Astrocyte (in vitro differentiated cells and primary cell): ENCODE measurements at regions not wholly inside any gene's neighbourhood (a gene's known extent, or its start where the extent isn't known, plus 50 kb on each side); places are given as distances from the start of the nearest gene placed in this dataset.

ENCODE experiments used
- DNase-seq: peaks from one replicate; pipeline ENCODE4 v3.0.0-alpha.2; 2010; ENCODE audit warnings: low read depth
- FAIRE-seq: peaks from 2 replicates; lab custom pipeline; 2011; peaks lifted over from hg19 to GRCh38; lab: Jason Lieb, UNC
- H2AFZ ChIP-seq: 2 replicates; pipeline ENCODE4 v1.6.0; 2012; ENCODE audit warnings: low read depth, low read length, inconsistent platforms
- H3K27ac ChIP-seq: 2 replicates; pipeline ENCODE4 v1.5.1; 2011; ENCODE audit warnings: low read depth, low read length, inconsistent platforms
- H3K27me3 ChIP-seq: 2 replicates; pipeline ENCODE4 v1.6.0; 2011; ENCODE audit warnings: low read length, inconsistent platforms; ENCODE audit not compliant: insufficient read depth
- H3K36me3 ChIP-seq: 2 replicates; pipeline ENCODE4 v1.5.1; 2011; ENCODE audit warnings: low read length, inconsistent platforms; ENCODE audit not compliant: insufficient read depth
- H3K4me1 ChIP-seq: 2 replicates; pipeline ENCODE4 v1.5.1; 2011; ENCODE audit warnings: low read length, inconsistent platforms; ENCODE audit not compliant: insufficient read depth
- H3K4me2 ChIP-seq: 2 replicates; pipeline ENCODE4 v1.6.0; 2012; ENCODE audit warnings: low read length, inconsistent platforms
- H3K4me3 ChIP-seq: 2 replicates; pipeline ENCODE4 v1.5.1; 2011; ENCODE audit warnings: low read depth, mild to moderate bottlenecking, low read length, inconsistent platforms; ENCODE audit not compliant: insufficient read depth
- H3K79me2 ChIP-seq: 2 replicates; pipeline ENCODE4 v1.6.0; 2012; ENCODE audit warnings: mild to moderate bottlenecking, low read length, inconsistent platforms; ENCODE audit not compliant: insufficient read depth
- H3K9ac ChIP-seq: 2 replicates; pipeline ENCODE4 v1.6.0; 2012; ENCODE audit warnings: mild to moderate bottlenecking, low read length, inconsistent platforms
- H3K9me3 ChIP-seq: 2 replicates; pipeline ENCODE4 v1.5.1; 2012; ENCODE audit warnings: low read depth, mild to moderate bottlenecking, low read length, inconsistent platforms; ENCODE audit not compliant: insufficient read depth
- H4K20me1 ChIP-seq: 2 replicates; pipeline ENCODE4 v1.6.0; 2012; ENCODE audit warnings: low read length, inconsistent platforms; ENCODE audit not compliant: insufficient read depth
- H3K27ac Mint-ChIP-seq: one replicate; pipeline ENCODE4 v1.8.0; 2021; ENCODE audit warnings: mild to moderate bottlenecking, mixed read lengths; ENCODE audit not compliant: unreplicated experiment
- H3K27me3 Mint-ChIP-seq: one replicate; pipeline ENCODE4 v1.8.0; 2021; ENCODE audit warnings: low read depth, mixed read lengths; ENCODE audit not compliant: unreplicated experiment
- H3K36me3 Mint-ChIP-seq: one replicate; pipeline ENCODE4 v1.8.0; 2021; ENCODE audit warnings: low read depth, mixed read lengths; ENCODE audit not compliant: unreplicated experiment
- H3K4me1 Mint-ChIP-seq: one replicate; pipeline ENCODE4 v1.8.0; 2021; ENCODE audit warnings: low read depth, mixed read lengths; ENCODE audit not compliant: unreplicated experiment
- H3K4me3 Mint-ChIP-seq: one replicate; pipeline ENCODE4 v1.8.0; 2021; ENCODE audit warnings: mild to moderate bottlenecking, moderate library complexity, mixed read lengths; ENCODE audit not compliant: unreplicated experiment
- H3K9me3 Mint-ChIP-seq: one replicate; pipeline ENCODE4 v1.8.0; 2021; ENCODE audit warnings: mild to moderate bottlenecking, mixed read lengths; ENCODE audit not compliant: unreplicated experiment
- EZH2 ChIP-seq: IDR thresholded peaks from 2 replicates; pipeline ENCODE4 v1.6.1; 2012; ENCODE audit warnings: mild to moderate bottlenecking, low read length, inconsistent platforms; ENCODE audit not compliant: insufficient read depth
- TF ChIP-seq, protein P1 (sequence below): IDR thresholded peaks from 2 replicates; pipeline ENCODE4 v1.5.1; 2011; ENCODE audit warnings: low read depth, mild to moderate bottlenecking, inconsistent platforms, low read length, moderate library complexity; ENCODE audit not compliant: insufficient read depth

DNA sequence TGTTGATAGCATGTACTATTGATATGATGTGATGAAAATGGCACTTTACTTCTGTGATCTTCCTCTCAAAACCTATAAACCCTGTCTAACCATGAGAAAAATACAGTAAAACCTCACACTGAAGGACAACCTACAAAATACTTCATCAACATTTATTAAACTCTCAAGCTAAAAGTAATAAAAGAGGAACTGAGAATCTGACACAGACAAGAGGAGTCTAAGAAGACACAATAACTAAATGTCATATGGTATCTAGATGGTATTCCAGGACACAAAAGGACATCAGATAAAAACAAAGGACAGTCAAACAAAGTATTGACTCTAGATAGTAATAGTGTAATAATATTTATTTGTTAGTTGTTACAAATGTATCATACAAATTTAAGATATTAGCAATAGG, 655.3 kb downstream of the SH3BGRL start:
- no peak for TF ChIP-seq EZH2
- TF ChIP-seq, protein P1, sequence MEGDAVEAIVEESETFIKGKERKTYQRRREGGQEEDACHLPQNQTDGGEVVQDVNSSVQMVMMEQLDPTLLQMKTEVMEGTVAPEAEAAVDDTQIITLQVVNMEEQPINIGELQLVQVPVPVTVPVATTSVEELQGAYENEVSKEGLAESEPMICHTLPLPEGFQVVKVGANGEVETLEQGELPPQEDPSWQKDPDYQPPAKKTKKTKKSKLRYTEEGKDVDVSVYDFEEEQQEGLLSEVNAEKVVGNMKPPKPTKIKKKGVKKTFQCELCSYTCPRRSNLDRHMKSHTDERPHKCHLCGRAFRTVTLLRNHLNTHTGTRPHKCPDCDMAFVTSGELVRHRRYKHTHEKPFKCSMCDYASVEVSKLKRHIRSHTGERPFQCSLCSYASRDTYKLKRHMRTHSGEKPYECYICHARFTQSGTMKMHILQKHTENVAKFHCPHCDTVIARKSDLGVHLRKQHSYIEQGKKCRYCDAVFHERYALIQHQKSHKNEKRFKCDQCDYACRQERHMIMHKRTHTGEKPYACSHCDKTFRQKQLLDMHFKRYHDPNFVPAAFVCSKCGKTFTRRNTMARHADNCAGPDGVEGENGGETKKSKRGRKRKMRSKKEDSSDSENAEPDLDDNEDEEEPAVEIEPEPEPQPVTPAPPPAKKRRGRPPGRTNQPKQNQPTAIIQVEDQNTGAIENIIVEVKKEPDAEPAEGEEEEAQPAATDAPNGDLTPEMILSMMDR: no peak

DNA sequence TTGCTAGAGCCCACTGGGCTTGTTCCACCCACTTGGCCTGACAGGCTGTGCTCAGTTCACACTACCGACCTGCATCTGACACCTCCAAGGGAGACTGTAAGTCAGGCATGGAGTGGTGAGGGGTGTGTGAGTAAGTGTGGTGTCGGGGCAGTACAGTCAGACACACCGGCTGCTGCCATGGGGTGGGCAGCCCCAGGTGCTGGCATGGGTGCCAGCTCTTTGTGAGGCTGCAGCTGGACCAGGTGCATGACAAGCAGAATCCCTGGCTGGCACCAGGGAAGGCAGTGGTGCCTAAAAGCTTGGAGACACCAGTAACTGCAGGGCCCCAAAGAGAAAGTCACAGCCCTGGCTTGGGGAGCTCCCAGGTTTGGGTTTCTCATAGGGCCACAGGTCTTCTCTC, 665.0 kb downstream of the SH3BGRL start:
- no peak overlapping the region for H3K4me3 Mint-ChIP-seq
- no peaks in the 10 kb centered on the region for H3K36me3 Mint-ChIP-seq
- Histone ChIP-seq H4K20me1 (no peaks in the 10 kb centered on the region), H3K4me1 (no peaks in the 10 kb centered on the region), H3K79me2 (no peaks in the 10 kb centered on the region), H3K27me3 (no peaks in the 10 kb centered on the region), H3K9me3 (no peaks in the 10 kb centered on the region), H2AFZ (no peak overlapping the region), H3K36me3 (no peaks in the 10 kb centered on the region), H3K4me2 (no peak overlapping the region), H3K27ac (no peak overlapping the region), H3K4me3 (no peak overlapping the region), H3K9ac (no peak overlapping the region)
- FAIRE-seq (no peak), DNase-seq (no peak)
- no peaks in the 10 kb centered on the region for H3K27me3 Mint-ChIP-seq
- H3K9me3 Mint-ChIP-seq: peaks cover 2% of the 10 kb centered on the region
- H3K4me1 Mint-ChIP-seq: no peaks in the 10 kb centered on the region
- TF ChIP-seq, protein P1: no peak
- no peak for TF ChIP-seq EZH2
- H3K27ac Mint-ChIP-seq: no peak overlapping the region

More for the DNA sequence above, 655.3 kb downstream of the SH3BGRL start:
- DNase-seq (no peak), FAIRE-seq (peak; percentile 47)
- H3K9me3 ChIP-seq: no peaks in the 10 kb centered on the region
- H3K27me3 Mint-ChIP-seq: no peaks in the 10 kb centered on the region
- H3K36me3 ChIP-seq: no peaks in the 10 kb centered on the region
- H3K4me3 ChIP-seq: no peak overlapping the region
- H3K79me2 ChIP-seq: no peaks in the 10 kb centered on the region
- H3K36me3 Mint-ChIP-seq: no peaks in the 10 kb centered on the region
- H3K27ac Mint-ChIP-seq: no peak overlapping the region
- H2AFZ ChIP-seq: no peak overlapping the region
- H3K4me1 Mint-ChIP-seq: no peaks in the 10 kb centered on the region
- no peak overlapping the region for H3K9ac ChIP-seq
- H3K27ac ChIP-seq: no peak overlapping the region
- no peaks in the 10 kb centered on the region for H3K27me3 ChIP-seq
- H3K4me1 ChIP-seq: no peaks in the 10 kb centered on the region
- H3K9me3 Mint-ChIP-seq: no peaks in the 10 kb centered on the region
- H3K4me2 ChIP-seq: no peak overlapping the region
- H4K20me1 ChIP-seq: no peaks in the 10 kb centered on the region
- no peak overlapping the region for H3K4me3 Mint-ChIP-seq

- H3K4me1 Mint-ChIP-seq: no peaks in the 10 kb centered on the region
- H3K27me3 Mint-ChIP-seq: no peaks in the 10 kb centered on the region
- H3K36me3 Mint-ChIP-seq: no peaks in the 10 kb centered on the region
- TF ChIP-seq, protein P1: no peak
- TF ChIP-seq EZH2: no peak
- no peaks in the 10 kb centered on the region for H3K79me2 ChIP-seq
- no peaks in the 10 kb centered on the region for H4K20me1 ChIP-seq
- no peak overlapping the region for H3K4me2 ChIP-seq
- no peak overlapping the region for H3K4me3 ChIP-seq
- H3K4me3 Mint-ChIP-seq: no peak overlapping the region
- H3K4me1 ChIP-seq: no peaks in the 10 kb centered on the region
- H3K9me3 ChIP-seq: no peaks in the 10 kb centered on the region
- H3K9me3 Mint-ChIP-seq: peaks cover 2% of the 10 kb centered on the region
- H3K27ac Mint-ChIP-seq: no peak overlapping the region
- no peak overlapping the region for H3K27ac ChIP-seq
- H3K9ac ChIP-seq: no peak overlapping the region
- no peak for DNase-seq
- no peak overlapping the region for H2AFZ ChIP-seq
- FAIRE-seq: no peak
- H3K27me3 ChIP-seq: no peaks in the 10 kb centered on the region
- H3K36me3 ChIP-seq: no peaks in the 10 kb centered on the region
These were observed 667.1 kb downstream of the SH3BGRL start for GRCh38 chrX:81868979-81869378.
